DOHH2 (cell line): ENCODE measurements at regions not wholly inside any gene's neighbourhood (a gene's known extent, or its start where the extent isn't known, plus 50 kb on each side); places are given as distances from the start of the nearest gene placed in this dataset.

ENCODE experiments used
- H3F3A ChIP-seq: fragments of 200-600 bp; sonication (generic), shearing (Covaris generic); 2 replicates; pipeline ENCODE4 v1.6.0; 2016; ENCODE audit warnings: antibody characterized with exemption, mild to moderate bottlenecking; ENCODE audit not compliant: control insufficient read depth, insufficient read depth
- H3K27ac ChIP-seq: fragments of 200-600 bp; sonication (generic); 2 replicates; pipeline ENCODE4 v1.5.1; 2014; ENCODE audit warnings: low read depth, mild to moderate bottlenecking, low read length, moderate library complexity
- H3K27me3 ChIP-seq: fragments of 200-600 bp; sonication (generic); 2 replicates; pipeline ENCODE4 v1.6.1; 2014; ENCODE audit warnings: mild to moderate bottlenecking, low read length, mixed read lengths; ENCODE audit not compliant: control insufficient read depth
- H3K36me3 ChIP-seq: fragments of 200-600 bp; sonication (generic); 2 replicates; pipeline ENCODE4 v1.6.1; 2014; ENCODE audit warnings: mild to moderate bottlenecking, low read length, moderate library complexity, mixed read lengths; ENCODE audit not compliant: control insufficient read depth
- H3K4me1 ChIP-seq: fragments of 200-600 bp; sonication (generic); 2 replicates; pipeline ENCODE4 v1.6.1; 2014; ENCODE audit warnings: mild to moderate bottlenecking, low read length, mixed read lengths; ENCODE audit not compliant: control insufficient read depth
- H3K4me2 ChIP-seq: fragments of 200-600 bp; sonication (generic); 2 replicates; pipeline ENCODE4 v1.6.0; 2014; ENCODE audit warnings: mild to moderate bottlenecking, low read length, moderate library complexity
- H3K4me3 ChIP-seq: fragments of 200-600 bp; sonication (generic); 2 replicates; pipeline ENCODE4 v1.5.1; 2014; ENCODE audit warnings: mild to moderate bottlenecking, low read length, mixed read lengths
- H3K79me2 ChIP-seq: fragments of 200-600 bp; sonication (generic); 2 replicates; pipeline ENCODE4 v1.6.1; 2014; ENCODE audit warnings: mild to moderate bottlenecking, low read length, mixed read lengths; ENCODE audit not compliant: control insufficient read depth
- H3K9me2 ChIP-seq: fragments of 200-600 bp; sonication (generic); replicated peaks from 2 replicates; pipeline ENCODE4 v1.6.1; 2014; ENCODE audit warnings: mild to moderate bottlenecking, low read length, mixed read lengths; ENCODE audit not compliant: control insufficient read depth
- H3K9me3 ChIP-seq: fragments of 200-600 bp; sonication (generic); 2 replicates; pipeline ENCODE4 v1.6.1; 2014; ENCODE audit warnings: antibody characterized with exemption, low read length, mixed read lengths; ENCODE audit not compliant: control insufficient read depth, insufficient read depth
- H4K20me1 ChIP-seq: fragments of 200-600 bp; sonication (generic); 2 replicates; pipeline ENCODE4 v1.6.0; 2014; ENCODE audit warnings: low read depth, mild to moderate bottlenecking, antibody characterized with exemption, low read length, moderate library complexity; ENCODE audit not compliant: control insufficient read depth, insufficient read depth
- EZH2phosphoT487 ChIP-seq: fragments of 200-600 bp; sonication (generic); IDR thresholded peaks from 2 replicates; pipeline ENCODE4 v1.6.1; 2017; ENCODE audit warnings: borderline replicate concordance, mild to moderate bottlenecking, antibody characterized with exemption, low read length, moderate library complexity, mixed read lengths
- TF ChIP-seq, protein P1 (sequence below): fragments of 200-600 bp; sonication (generic); IDR thresholded peaks from one replicate; pipeline ENCODE4 v1.5.1; 2014; ENCODE audit warnings: antibody characterized with exemption, mild to moderate bottlenecking, low read depth, low read length; ENCODE audit not compliant: poor library complexity, severe bottlenecking

DNA sequence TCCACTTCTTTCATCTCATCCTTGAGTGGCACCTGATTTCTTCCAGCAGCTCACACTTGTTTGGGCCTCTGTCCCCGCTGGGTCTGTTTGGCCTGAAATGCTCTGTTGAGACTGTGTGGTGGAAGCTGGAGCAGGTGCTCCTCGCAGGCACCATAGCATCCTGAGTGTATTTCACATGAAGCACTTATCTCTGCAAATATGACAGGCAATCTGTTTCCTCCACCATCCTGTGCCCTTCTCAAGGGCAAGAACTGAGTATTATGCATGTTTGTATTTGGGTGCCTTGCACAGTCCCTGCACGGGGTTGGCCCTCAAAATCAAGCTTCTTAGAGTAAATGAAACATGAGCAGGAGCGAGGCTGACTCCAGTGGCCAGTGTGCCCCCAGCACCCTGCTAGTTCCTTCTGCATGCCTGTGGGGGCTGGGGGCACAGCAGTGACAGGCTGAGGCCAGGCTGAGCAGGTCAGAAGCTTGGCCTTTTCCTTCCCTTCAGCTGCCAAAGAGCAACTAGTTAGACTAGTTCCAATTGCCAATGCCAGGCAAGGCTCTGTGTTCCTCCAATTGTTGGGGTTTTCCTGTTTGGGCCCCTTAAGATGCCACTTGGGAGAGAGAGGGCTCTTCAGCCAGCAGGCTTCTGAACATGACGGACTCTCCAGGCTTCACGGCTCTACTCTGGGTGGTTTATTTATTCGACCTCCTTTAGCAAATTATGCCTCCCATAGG is 129.6 kb upstream of the ATP1A1 start:
- Histone ChIP-seq H3K27ac (no peak overlapping the region), H3F3A (no peaks in the 10 kb centered on the region), H3K36me3 (no peaks in the 10 kb centered on the region)

DNA sequence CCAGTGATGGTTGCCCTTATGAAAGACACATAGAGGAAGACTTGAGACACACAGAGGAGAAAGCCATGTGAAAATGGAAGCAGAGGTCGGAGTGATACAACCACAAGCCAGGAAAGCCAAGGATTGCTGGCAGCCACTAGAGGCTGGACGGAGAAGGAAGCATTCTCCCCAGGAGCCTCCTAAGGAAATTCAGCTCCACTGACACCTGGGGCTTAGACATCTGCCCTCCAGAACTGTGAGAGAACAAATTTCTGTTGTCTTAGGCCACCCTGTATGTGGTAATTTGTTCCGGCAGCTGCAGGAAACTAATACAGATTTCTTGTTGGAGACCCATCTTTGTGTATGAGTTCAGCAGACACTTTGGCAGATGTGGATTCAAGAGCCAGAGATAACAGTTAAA is 126.9 kb upstream of the ATP1A1 start:
- Histone ChIP-seq H4K20me1 (no peaks in the 10 kb centered on the region), H3K4me3 (no peak overlapping the region), H3K27me3 (no peaks in the 10 kb centered on the region), H3F3A (no peaks in the 10 kb centered on the region), H3K9me2 (no peaks in the 10 kb centered on the region), H3K4me1 (peaks cover 5% of the 10 kb centered on the region), H3K27ac (no peak overlapping the region), H3K79me2 (no peaks in the 10 kb centered on the region), H3K36me3 (no peaks in the 10 kb centered on the region), H3K9me3 (no peaks in the 10 kb centered on the region), H3K4me2 (no peak overlapping the region)
- TF ChIP-seq, protein P1, sequence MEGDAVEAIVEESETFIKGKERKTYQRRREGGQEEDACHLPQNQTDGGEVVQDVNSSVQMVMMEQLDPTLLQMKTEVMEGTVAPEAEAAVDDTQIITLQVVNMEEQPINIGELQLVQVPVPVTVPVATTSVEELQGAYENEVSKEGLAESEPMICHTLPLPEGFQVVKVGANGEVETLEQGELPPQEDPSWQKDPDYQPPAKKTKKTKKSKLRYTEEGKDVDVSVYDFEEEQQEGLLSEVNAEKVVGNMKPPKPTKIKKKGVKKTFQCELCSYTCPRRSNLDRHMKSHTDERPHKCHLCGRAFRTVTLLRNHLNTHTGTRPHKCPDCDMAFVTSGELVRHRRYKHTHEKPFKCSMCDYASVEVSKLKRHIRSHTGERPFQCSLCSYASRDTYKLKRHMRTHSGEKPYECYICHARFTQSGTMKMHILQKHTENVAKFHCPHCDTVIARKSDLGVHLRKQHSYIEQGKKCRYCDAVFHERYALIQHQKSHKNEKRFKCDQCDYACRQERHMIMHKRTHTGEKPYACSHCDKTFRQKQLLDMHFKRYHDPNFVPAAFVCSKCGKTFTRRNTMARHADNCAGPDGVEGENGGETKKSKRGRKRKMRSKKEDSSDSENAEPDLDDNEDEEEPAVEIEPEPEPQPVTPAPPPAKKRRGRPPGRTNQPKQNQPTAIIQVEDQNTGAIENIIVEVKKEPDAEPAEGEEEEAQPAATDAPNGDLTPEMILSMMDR = no peak
- no peak for TF ChIP-seq EZH2phosphoT487

More for the DNA sequence above, 129.6 kb upstream of the ATP1A1 start:
- no peaks in the 10 kb centered on the region for H3K27me3 ChIP-seq
- H3K4me1 ChIP-seq = peaks cover 5% of the 10 kb centered on the region
- no peaks in the 10 kb centered on the region for H3K9me2 ChIP-seq
- no peaks in the 10 kb centered on the region for H3K9me3 ChIP-seq
- TF ChIP-seq, protein P1 = no peak
- no peak for TF ChIP-seq EZH2phosphoT487
- H3K79me2 ChIP-seq = no peaks in the 10 kb centered on the region
- no peaks in the 10 kb centered on the region for H4K20me1 ChIP-seq
- H3K4me2 ChIP-seq = no peak overlapping the region
- H3K4me3 ChIP-seq = no peak overlapping the region

DNA sequence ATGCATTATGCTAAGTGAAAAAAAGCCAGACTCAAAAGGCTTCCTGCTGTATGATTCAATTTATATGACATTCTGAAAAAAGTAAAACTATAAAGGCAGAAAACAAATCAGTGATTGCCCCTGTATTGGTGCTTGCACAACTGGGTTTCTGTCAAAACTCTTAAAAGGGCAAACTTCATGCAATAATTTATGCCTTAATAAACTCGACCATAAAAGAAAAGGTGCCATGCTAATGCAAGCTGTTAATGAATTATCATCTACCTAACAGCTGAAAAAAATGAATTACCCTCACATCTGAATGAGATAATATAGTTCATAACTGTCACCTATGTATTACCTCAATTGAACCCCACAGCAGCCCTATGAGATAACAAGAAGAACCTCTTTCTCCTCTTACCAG is 120.8 kb upstream of the ATP1A1 start:
- Histone ChIP-seq H3K4me2 (no peak overlapping the region), H3K9me2 (no peaks in the 10 kb centered on the region), H3K36me3 (no peaks in the 10 kb centered on the region), H3K9me3 (no peaks in the 10 kb centered on the region), H3K27me3 (no peaks in the 10 kb centered on the region), H3F3A (no peaks in the 10 kb centered on the region), H3K27ac (no peak overlapping the region), H3K4me3 (no peak overlapping the region), H3K79me2 (no peaks in the 10 kb centered on the region), H4K20me1 (no peaks in the 10 kb centered on the region), H3K4me1 (peaks cover 34% of the 10 kb centered on the region)
- TF ChIP-seq, protein P1 = no peak
- TF ChIP-seq EZH2phosphoT487 = no peak
